ENCODE measurements at regions not wholly inside any gene's neighbourhood (a gene's known extent, or its start where the extent isn't known, plus 50 kb on each side); places are given as distances from the start of the nearest gene placed in this dataset.
"Not testable (repeated sequence)": the region's sequence is repeated elsewhere in the genome, so short reads cannot be mapped to it uniquely, and the experiment has no call there.

- TF ChIP-seq CTCF (IDR thresholded peaks at IDR 0.05); ZFX (IDR thresholded peaks at IDR 0.05; ENCODE audit: borderline replicate concordance): not testable (repeated sequence)
These were observed 306.5 kb downstream of the SFMBT2 start for GRCh38 chr10:7104379-7104778.
